Left ventricle myocardium inferior (tissue), 1 donor: ENCODE measurements at regions not wholly inside any gene's neighbourhood (a gene's known extent, or its start where the extent isn't known, plus 50 kb on each side); places are given as distances from the start of the nearest gene placed in this dataset.

Experiments used
- DNase-seq: peaks from one replicate; pipeline ENCODE4 v3.0.0-alpha.2; 2020
- H3K27ac ChIP-seq: fragments of 200-600 bp; replicated peaks from 2 replicates; pipeline ENCODE4 v1.8.0; 2021
- H3K27me3 ChIP-seq: fragments of 200-600 bp; 2 replicates; pipeline ENCODE4 v1.8.0; 2021; ENCODE audit warnings: low read depth
- H3K36me3 ChIP-seq: fragments of 200-600 bp; 2 replicates; pipeline ENCODE4 v1.8.0; 2021
- H3K4me1 ChIP-seq: fragments of 200-600 bp; 2 replicates; pipeline ENCODE4 v1.8.0; 2021
- H3K4me3 ChIP-seq: fragments of 200-600 bp; 2 replicates; pipeline ENCODE4 v1.8.0; 2021; ENCODE audit warnings: mild to moderate bottlenecking, moderate library complexity
- H3K9me3 ChIP-seq: fragments of 200-600 bp; replicated peaks from 2 replicates; pipeline ENCODE4 v1.8.0; 2021
- intact Hi-C: fragments of 100-400 bp; cut with micrococcal nuclease; formaldehyde crosslinking; loops from one replicate; pipeline ENCODE4 v1.11.0; 2022
- TF ChIP-seq, protein P1 (sequence below): fragments of 200-600 bp; IDR thresholded peaks from 2 replicates; pipeline ENCODE4 v1.8.0; 2021; ENCODE audit warnings: antibody characterized with exemption, mild to moderate bottlenecking, borderline replicate concordance
- donor health status: DM: no; HTN: yes; CAD: no; lungs with severe emphysema.

DNA sequence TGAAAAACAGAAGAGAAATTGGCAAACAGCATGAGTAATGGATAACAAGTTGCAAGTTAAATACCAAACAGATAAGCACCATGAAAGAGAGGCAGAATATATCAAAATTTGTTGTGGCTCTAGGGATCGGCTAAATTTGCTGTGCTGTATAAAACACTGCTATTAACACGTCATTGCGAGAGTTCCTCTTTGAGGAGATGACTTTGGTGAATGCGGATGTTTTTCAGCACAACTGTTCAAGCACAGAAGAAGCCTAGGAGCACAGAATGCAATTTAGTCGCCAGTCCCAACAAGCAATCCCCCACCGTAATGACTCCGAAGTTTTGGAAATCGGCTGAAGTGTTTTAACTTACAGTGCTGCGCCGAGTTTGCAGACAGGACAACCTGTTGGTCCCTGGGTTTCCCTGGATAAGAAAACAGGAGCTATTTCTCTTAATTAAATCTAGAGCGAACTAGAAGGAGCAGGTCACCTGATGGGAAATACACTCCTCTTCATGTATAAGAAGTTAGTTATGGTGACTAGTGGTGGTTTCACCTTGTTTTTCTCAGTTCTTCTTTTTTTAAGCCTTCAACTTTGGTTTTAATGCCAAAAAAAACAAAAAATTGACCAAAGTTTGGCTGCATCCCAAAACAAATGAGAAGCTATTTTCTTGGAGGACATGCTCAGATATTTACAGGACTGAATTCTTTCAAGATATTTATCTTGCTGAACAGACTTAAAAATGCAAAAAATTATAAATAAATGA is 454.1 kb upstream of the SALL3 start:
- intact Hi-C loops: no loop called here
- no peak for DNase-seq
- no peaks in the 10 kb centered on the region for H3K36me3 ChIP-seq
- no peaks in the 10 kb centered on the region for H3K9me3 ChIP-seq
- no peak overlapping the region for H3K27ac ChIP-seq
- TF ChIP-seq, protein P1, sequence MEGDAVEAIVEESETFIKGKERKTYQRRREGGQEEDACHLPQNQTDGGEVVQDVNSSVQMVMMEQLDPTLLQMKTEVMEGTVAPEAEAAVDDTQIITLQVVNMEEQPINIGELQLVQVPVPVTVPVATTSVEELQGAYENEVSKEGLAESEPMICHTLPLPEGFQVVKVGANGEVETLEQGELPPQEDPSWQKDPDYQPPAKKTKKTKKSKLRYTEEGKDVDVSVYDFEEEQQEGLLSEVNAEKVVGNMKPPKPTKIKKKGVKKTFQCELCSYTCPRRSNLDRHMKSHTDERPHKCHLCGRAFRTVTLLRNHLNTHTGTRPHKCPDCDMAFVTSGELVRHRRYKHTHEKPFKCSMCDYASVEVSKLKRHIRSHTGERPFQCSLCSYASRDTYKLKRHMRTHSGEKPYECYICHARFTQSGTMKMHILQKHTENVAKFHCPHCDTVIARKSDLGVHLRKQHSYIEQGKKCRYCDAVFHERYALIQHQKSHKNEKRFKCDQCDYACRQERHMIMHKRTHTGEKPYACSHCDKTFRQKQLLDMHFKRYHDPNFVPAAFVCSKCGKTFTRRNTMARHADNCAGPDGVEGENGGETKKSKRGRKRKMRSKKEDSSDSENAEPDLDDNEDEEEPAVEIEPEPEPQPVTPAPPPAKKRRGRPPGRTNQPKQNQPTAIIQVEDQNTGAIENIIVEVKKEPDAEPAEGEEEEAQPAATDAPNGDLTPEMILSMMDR: no peak
- peaks cover 10% of the 10 kb centered on the region for H3K4me1 ChIP-seq
- peaks cover 71% of the 10 kb centered on the region for H3K27me3 ChIP-seq
- no peak overlapping the region for H3K4me3 ChIP-seq

DNA sequence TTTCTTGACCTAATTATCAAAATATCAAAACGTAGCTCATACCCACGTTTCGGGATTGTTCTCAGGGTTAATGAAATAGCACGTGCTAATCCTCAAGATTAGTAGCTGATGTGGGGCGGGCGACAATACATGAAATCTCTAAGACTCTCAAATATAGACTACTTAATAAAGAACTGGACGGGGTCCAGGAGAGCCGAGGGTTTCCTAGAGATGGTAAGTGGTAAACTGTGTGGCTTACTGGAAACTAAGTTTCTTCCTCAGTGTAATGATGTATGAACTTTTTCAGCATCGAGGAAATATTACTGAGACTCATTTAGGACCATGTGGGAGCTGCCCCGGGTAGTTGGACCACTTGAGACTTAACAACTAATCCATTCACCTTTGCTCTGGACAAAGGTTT is 453.3 kb upstream of the SALL3 start:
- no peak overlapping the region for H3K27ac ChIP-seq
- H3K4me3 ChIP-seq: no peak overlapping the region
- H3K36me3 ChIP-seq: no peaks in the 10 kb centered on the region
- intact Hi-C loops: no loop called here
- no peaks in the 10 kb centered on the region for H3K9me3 ChIP-seq
- peaks cover 69% of the 10 kb centered on the region for H3K27me3 ChIP-seq
- TF ChIP-seq, protein P1: no peak
- DNase-seq: no peak
- H3K4me1 ChIP-seq: peaks cover 10% of the 10 kb centered on the region

DNA sequence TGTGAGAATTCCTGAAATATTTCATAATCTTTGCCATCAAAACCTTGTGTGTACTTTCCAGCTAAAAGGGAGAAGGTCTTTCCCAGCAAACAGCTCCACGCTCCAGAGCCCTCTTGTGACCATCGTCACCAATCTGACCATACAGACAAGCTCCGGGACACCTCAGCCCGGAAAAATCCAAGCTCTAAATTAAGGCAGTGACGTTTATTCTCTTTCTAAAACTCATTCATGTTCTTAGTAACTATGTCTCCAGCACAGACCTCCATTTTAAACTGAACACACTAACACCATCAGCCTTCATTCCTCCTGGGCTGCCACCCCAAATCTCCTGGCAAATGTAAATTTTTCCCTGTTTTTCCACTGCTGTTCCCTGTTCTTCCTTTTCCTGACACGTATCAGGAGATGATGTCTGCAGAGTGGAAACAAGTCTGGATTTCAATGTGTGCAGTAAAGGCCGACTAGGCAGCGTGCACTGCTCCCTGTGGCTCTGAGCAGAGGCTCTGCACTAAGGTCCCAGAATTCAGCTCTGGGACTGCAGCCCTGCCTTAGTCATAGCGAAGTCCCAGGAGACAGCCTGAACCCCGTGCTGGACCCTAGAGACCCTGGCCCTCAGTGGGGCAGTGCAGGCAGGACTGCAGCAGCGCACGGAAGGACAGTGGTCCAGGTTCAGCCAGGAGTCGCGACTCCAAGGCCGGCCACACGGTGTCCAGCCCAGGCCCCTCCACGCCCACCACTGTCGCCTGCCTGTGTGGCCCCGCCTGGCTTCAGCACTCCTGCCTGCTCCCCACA is 452.5 kb upstream of the SALL3 start:
- no peak overlapping the region for H3K4me3 ChIP-seq
- intact Hi-C loops: no loop called here
- no peak for DNase-seq
- H3K27ac ChIP-seq: no peak overlapping the region
- peaks cover 10% of the 10 kb centered on the region for H3K4me1 ChIP-seq
- TF ChIP-seq, protein P1: no peak
- no peaks in the 10 kb centered on the region for H3K9me3 ChIP-seq
- H3K27me3 ChIP-seq: peaks cover 63% of the 10 kb centered on the region
- H3K36me3 ChIP-seq: no peaks in the 10 kb centered on the region

DNA sequence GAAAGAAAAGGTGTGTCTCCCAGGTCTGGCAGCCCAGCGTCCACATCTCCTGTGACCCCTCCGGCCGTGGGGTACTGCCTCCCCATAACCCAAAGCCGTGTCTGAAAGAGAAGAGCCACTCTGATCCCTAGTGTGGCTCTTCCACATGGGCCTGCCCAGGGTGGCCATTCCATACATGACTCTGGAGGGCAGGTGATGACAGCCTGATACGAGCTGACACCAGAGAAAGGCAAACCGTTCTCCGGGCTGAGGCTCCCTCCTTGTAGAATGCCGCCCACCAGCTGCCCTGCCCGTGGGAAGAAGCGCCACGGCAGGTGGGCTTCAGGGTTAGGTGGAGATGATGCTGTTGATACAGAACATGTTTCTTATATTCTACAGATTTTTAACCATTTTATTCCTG is 451.6 kb upstream of the SALL3 start:
- no peak for DNase-seq
- H3K4me1 ChIP-seq: peaks cover 10% of the 10 kb centered on the region
- peaks cover 55% of the 10 kb centered on the region for H3K27me3 ChIP-seq
- H3K36me3 ChIP-seq: no peaks in the 10 kb centered on the region
- intact Hi-C loops: no loop called here
- H3K4me3 ChIP-seq: no peak overlapping the region
- H3K9me3 ChIP-seq: no peaks in the 10 kb centered on the region
- H3K27ac ChIP-seq: no peak overlapping the region
- TF ChIP-seq, protein P1: no peak

DNA sequence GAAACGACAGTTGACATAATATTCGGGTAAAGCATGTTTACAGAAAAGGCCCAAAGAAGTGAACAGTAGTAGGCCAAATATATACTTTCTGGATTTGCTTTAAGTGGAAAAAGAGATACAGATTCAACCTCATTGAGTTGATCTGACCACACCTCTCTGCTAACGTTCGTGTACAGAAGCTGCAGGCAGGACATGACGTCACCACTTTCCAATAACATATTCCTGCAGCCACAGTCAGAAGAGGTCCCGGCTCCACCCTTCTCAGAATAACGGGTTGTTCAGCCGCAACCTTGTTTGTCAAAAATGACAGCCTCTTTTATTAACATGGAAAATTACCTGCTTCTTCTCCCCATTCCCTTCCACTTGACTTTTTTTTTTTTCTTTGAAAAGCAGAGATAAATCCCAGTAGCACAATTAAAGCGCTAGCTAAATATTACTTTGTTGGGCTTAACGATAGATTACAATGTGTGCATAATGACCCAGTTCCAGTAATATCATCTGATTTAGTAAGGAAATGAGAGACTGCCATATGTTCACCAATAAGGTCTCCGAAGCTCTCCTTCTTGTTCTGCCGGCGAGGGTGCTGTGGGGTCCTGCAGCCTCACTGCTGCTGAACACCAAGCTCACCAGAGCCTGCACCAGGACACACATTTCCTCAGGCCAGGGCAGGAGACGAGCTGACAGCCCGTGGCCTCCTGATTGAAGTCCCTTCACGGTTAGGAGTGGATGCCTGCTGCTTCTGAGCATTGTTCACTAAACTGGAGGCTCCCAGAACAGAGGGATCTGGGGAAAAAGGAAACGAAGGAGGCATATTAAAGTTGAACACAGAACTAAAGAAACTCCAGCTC is 451.0 kb upstream of the SALL3 start:
- Histone ChIP-seq H3K4me1 (peaks cover 10% of the 10 kb centered on the region), H3K4me3 (no peak overlapping the region), H3K27me3 (peaks cover 53% of the 10 kb centered on the region), H3K27ac (no peak overlapping the region), H3K36me3 (no peaks in the 10 kb centered on the region), H3K9me3 (no peaks in the 10 kb centered on the region)
- no peak for DNase-seq
- intact Hi-C loops: no loop called here
- TF ChIP-seq, protein P1: no peak
